Loucy (cell line): ENCODE measurements at regions not wholly inside any gene's neighbourhood (a gene's known extent, or its start where the extent isn't known, plus 50 kb on each side); places are given as distances from the start of the nearest gene placed in this dataset.

ENCODE experiments used
- H2AFZ ChIP-seq: fragments of 200-600 bp; sonication (generic); 2 replicates; pipeline ENCODE4 v1.6.0; 2016; ENCODE audit warnings: antibody characterized with exemption, mild to moderate bottlenecking, low read length, moderate library complexity
- H3F3A ChIP-seq: fragments of 200-600 bp; 2 replicates; pipeline ENCODE4 v1.6.0; 2016; ENCODE audit warnings: antibody characterized with exemption, low read depth, mild to moderate bottlenecking
- H3K27me3 ChIP-seq: fragments of 200-600 bp; sonication (generic); 2 replicates; pipeline ENCODE4 v1.6.1; 2014; ENCODE audit warnings: low read length, mild to moderate bottlenecking; ENCODE audit not compliant: insufficient read depth, poor library complexity, severe bottlenecking
- H3K36me3 ChIP-seq: fragments of 200-600 bp; sonication (generic); 2 replicates; pipeline ENCODE4 v1.6.1; 2016; ENCODE audit warnings: low read length; ENCODE audit not compliant: insufficient read depth
- H3K4me1 ChIP-seq: fragments of 200-600 bp; sonication (generic); 2 replicates; pipeline ENCODE4 v1.5.1; 2014; ENCODE audit warnings: low read length, mild to moderate bottlenecking; ENCODE audit not compliant: insufficient read depth, poor library complexity, severe bottlenecking
- H3K4me2 ChIP-seq: fragments of 200-600 bp; sonication (generic); 2 replicates; pipeline ENCODE4 v1.6.0; 2014; ENCODE audit warnings: antibody characterized with exemption, low read length, low read depth, mild to moderate bottlenecking; ENCODE audit not compliant: poor library complexity, severe bottlenecking
- H3K4me3 ChIP-seq: fragments of 200-600 bp; sonication (generic); 2 replicates; pipeline ENCODE4 v1.5.1; 2014; ENCODE audit warnings: low read length, mild to moderate bottlenecking, mixed read lengths; ENCODE audit not compliant: poor library complexity, severe bottlenecking
- H3K79me2 ChIP-seq: fragments of 200-600 bp; sonication (generic); 2 replicates; pipeline ENCODE4 v1.6.1; 2014; ENCODE audit warnings: low read length; ENCODE audit not compliant: insufficient read depth
- H3K9ac ChIP-seq: fragments of 200-600 bp; sonication (generic); 2 replicates; pipeline ENCODE4 v1.6.0; 2014; ENCODE audit warnings: mild to moderate bottlenecking, low read depth, low read length, moderate library complexity; ENCODE audit not compliant: poor library complexity, severe bottlenecking
- H3K9me2 ChIP-seq: fragments of 200-600 bp; sonication (generic); replicated peaks from 2 replicates; pipeline ENCODE4 v1.6.1; 2016; ENCODE audit warnings: low read depth, low read length, mixed read lengths
- H3K9me3 ChIP-seq: fragments of 200-600 bp; sonication (generic); 2 replicates; pipeline ENCODE4 v1.6.1; 2014; ENCODE audit warnings: mild to moderate bottlenecking, antibody characterized with exemption, low read length, low read depth; ENCODE audit not compliant: insufficient read depth
- H4K20me1 ChIP-seq: fragments of 200-600 bp; sonication (generic); 2 replicates; pipeline ENCODE4 v1.6.0; 2014; ENCODE audit warnings: antibody characterized with exemption, low read length, mild to moderate bottlenecking; ENCODE audit not compliant: insufficient read depth, poor library complexity, severe bottlenecking
- EZH2phosphoT487 ChIP-seq: fragments of 200-600 bp; IDR thresholded peaks from 2 replicates; pipeline ENCODE4 v1.6.1; 2018; ENCODE audit warnings: antibody characterized with exemption, mild to moderate bottlenecking, moderate library complexity, borderline replicate concordance
- TF ChIP-seq, protein P1 (sequence below): fragments of 200-600 bp; sonication (generic); conservative IDR thresholded peaks from 2 replicates; pipeline ENCODE4 v1.5.1; 2014; ENCODE audit warnings: mild to moderate bottlenecking, antibody characterized with exemption, low read length

DNA sequence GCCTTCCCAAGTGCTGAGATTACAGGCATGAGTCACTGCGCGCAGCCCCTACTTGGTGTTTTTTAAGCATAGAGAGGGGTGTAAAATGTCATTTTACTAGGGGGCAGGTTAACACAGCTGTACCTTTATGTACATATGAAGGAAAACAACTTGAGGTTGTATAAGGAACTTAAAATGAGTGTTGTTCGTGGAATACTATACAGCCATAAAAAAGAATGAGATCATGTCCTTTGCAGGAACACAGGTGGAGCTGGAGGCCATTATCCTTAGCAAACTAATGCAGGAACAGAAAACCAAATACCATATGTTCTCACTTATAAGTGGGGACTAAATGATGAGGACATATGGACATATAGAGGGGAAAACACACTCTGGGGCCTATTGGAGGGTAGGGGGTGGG, 256.2 kb upstream of the C2CD4B start:
- H3K27me3 ChIP-seq = no peaks in the 10 kb centered on the region
- no peak overlapping the region for H3K4me2 ChIP-seq
- no peaks in the 10 kb centered on the region for H3K79me2 ChIP-seq
- H3F3A ChIP-seq = no peaks in the 10 kb centered on the region
- H3K36me3 ChIP-seq = no peaks in the 10 kb centered on the region
- no peaks in the 10 kb centered on the region for H3K4me1 ChIP-seq
- H3K4me3 ChIP-seq = no peak overlapping the region
- H3K9me2 ChIP-seq = no peaks in the 10 kb centered on the region
- H2AFZ ChIP-seq = no peak overlapping the region
- H3K9me3 ChIP-seq = no peaks in the 10 kb centered on the region
- TF ChIP-seq EZH2phosphoT487 = no peak
- TF ChIP-seq, protein P1, sequence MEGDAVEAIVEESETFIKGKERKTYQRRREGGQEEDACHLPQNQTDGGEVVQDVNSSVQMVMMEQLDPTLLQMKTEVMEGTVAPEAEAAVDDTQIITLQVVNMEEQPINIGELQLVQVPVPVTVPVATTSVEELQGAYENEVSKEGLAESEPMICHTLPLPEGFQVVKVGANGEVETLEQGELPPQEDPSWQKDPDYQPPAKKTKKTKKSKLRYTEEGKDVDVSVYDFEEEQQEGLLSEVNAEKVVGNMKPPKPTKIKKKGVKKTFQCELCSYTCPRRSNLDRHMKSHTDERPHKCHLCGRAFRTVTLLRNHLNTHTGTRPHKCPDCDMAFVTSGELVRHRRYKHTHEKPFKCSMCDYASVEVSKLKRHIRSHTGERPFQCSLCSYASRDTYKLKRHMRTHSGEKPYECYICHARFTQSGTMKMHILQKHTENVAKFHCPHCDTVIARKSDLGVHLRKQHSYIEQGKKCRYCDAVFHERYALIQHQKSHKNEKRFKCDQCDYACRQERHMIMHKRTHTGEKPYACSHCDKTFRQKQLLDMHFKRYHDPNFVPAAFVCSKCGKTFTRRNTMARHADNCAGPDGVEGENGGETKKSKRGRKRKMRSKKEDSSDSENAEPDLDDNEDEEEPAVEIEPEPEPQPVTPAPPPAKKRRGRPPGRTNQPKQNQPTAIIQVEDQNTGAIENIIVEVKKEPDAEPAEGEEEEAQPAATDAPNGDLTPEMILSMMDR = no peak
- H3K9ac ChIP-seq = no peak overlapping the region
- no peaks in the 10 kb centered on the region for H4K20me1 ChIP-seq

DNA sequence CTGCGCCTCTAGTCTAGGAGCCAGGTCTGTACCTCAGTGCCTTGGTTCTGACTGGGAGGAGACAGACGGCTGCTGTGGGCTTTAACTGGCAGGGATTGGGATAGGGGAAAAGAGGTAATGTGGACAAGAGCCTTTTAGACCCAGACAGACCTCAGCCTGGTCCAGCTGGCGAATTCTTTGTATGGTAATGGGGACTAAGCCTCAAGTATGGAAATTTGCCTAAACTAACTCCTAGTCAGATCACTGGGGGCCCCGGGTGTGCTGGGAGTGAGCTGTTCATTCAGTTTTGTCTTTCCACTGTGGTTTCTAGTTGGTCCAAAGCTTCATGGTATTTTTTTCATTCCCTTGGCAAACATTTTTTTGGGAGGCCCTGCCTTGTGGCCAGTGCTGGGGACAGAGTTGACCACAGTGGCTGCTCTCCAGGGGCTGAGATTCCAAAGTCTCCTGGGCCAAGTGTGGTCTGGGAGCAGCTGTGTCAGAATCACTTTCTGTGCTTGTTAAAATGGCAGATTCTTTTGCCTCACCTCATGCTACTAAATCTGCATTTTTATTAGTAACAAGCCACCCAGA, 261.4 kb upstream of the C2CD4B start:
- Histone ChIP-seq H3K9me3 (no peaks in the 10 kb centered on the region), H3K4me2 (no peak overlapping the region), H4K20me1 (no peaks in the 10 kb centered on the region), H3K79me2 (no peaks in the 10 kb centered on the region), H3F3A (no peaks in the 10 kb centered on the region), H3K9ac (no peak overlapping the region), H3K27me3 (no peaks in the 10 kb centered on the region), H3K4me1 (no peaks in the 10 kb centered on the region), H3K9me2 (no peaks in the 10 kb centered on the region), H2AFZ (no peak overlapping the region), H3K36me3 (no peaks in the 10 kb centered on the region), H3K4me3 (no peak overlapping the region)
- no peak for TF ChIP-seq EZH2phosphoT487
- TF ChIP-seq, protein P1 = no peak

DNA sequence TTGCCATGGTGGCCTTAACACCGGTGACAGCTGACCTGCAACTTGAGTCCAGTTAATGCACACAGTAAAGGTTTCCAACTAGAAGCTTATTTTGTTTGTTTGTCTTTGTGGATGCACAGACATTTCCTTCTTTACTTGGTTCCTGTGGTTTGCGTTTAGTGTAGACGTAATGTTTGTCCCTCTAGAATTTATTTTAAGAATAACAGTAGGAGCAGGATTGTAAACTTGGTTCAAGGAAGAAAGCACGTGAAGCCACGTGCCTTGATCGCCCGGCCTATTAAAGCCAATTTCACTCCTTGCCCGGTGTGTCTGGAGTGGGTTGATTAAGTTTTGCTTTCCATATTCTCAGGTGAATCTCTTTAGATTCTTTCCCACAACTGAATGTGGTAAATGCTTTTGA, 263.2 kb upstream of the C2CD4B start:
- no peak overlapping the region for H3K4me2 ChIP-seq
- H3K27me3 ChIP-seq = no peaks in the 10 kb centered on the region
- H3K9me2 ChIP-seq = no peaks in the 10 kb centered on the region
- H2AFZ ChIP-seq = no peak overlapping the region
- H3K4me3 ChIP-seq = no peak overlapping the region
- H3K79me2 ChIP-seq = no peaks in the 10 kb centered on the region
- no peaks in the 10 kb centered on the region for H3K9me3 ChIP-seq
- TF ChIP-seq, protein P1 = no peak
- TF ChIP-seq EZH2phosphoT487 = no peak
- no peaks in the 10 kb centered on the region for H4K20me1 ChIP-seq
- H3K36me3 ChIP-seq = no peaks in the 10 kb centered on the region
- no peaks in the 10 kb centered on the region for H3F3A ChIP-seq
- H3K4me1 ChIP-seq = no peaks in the 10 kb centered on the region
- H3K9ac ChIP-seq = no peak overlapping the region
